Suprapubic skin (tissue), 4 donors: ENCODE measurements at regions not wholly inside any gene's neighbourhood (a gene's known extent, or its start where the extent isn't known, plus 50 kb on each side); places are given as distances from the start of the nearest gene placed in this dataset.
"Not testable (repeated sequence)": the region's sequence is repeated elsewhere in the genome, so short reads cannot be mapped to it uniquely, and the experiment has no call there.

Source experiments
- DNase-seq, 2 donors: peaks; one replicate each; pipeline ENCODE4 v3.0.0-alpha.2; 2019; ENCODE audit warnings: low spot score in 2 of 2
- H3K27ac ChIP-seq: fragments of 200-600 bp; sonication (generic); one replicate; pipeline ENCODE4 v1.5.1; 2019
- H3K27me3 ChIP-seq: fragments of 200-600 bp; sonication (generic); one replicate; pipeline ENCODE4 v1.5.1; 2019
- H3K36me3 ChIP-seq: fragments of 200-600 bp; sonication (generic); one replicate; pipeline ENCODE4 v1.5.1; 2019
- H3K4me1 ChIP-seq: fragments of 200-600 bp; sonication (generic); one replicate; pipeline ENCODE4 v1.5.1; 2019
- H3K4me3 ChIP-seq: fragments of 200-600 bp; sonication (generic); one replicate; pipeline ENCODE4 v1.5.1; 2019; ENCODE audit warnings: mild to moderate bottlenecking
- H3K9me3 ChIP-seq: fragments of 200-600 bp; sonication (generic); one replicate; pipeline ENCODE4 v1.5.1; 2019
- EP300 ChIP-seq: sonication (generic); formaldehyde crosslinking; IDR thresholded peaks from one replicate; pipeline ENCODE4 v1.6.1; 2017; ENCODE audit warnings: antibody characterized with exemption
- POLR2A ChIP-seq, 2 donors: fragments of 450-650 bp; IDR thresholded peaks; one replicate each; pipeline ENCODE4 v1.6.1; 2017; ENCODE audit warnings: antibody characterized with exemption in 2 of 2, mild to moderate bottlenecking in 2 of 2, moderate library complexity in 2 of 2
- POLR2AphosphoS5 ChIP-seq, 3 donors: sonication (generic); formaldehyde crosslinking; IDR thresholded peaks; one replicate each; pipeline ENCODE4 v1.6.1; 2017; ENCODE audit warnings: antibody characterized with exemption in 3 of 3
- WGBS: methylation state at CpG from one replicate; pipeline ENCODE4 v1.1.5; 2018; 5-methylcytosine and 5-hydroxymethylcytosine counted together
- TF ChIP-seq, protein P1 (sequence below), 2 donors: fragments of 200-600 bp in 1 of 2; fragments of 450-650 bp in 1 of 2; sonication (generic) in 1 of 2; IDR thresholded peaks; one replicate each; pipeline ENCODE4 v1.5.1; 2016 to 2019; ENCODE audit warnings: antibody characterized with exemption in 2 of 2, mild to moderate bottlenecking in 1 of 2, moderate library complexity in 1 of 2

DNA sequence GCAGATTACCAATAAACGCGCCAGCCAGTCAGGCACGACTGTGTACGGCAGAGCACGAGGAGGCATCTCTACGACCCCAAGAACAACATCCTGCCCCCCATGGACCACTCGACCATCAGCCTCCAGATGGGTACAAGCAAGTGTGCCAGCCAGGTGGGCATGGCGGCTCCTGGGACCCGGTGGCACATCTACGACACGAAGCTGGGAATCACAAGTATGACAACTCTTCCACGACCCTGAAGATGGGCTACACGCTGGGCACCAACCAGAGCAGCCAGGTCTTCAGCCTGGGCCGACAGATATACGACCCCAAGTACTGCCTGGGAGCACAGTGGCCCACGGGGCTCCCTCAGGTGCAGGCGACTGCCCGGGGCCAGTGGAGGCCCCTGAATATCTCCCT lies 217.6 kb downstream of the POTED start:
- WGBS: 84% methylated on average over 10 of the region's 18 CpGs
- DNase-seq: no peak
- H3K9me3 ChIP-seq: no peaks in the 10 kb centered on the region
- H3K4me3 ChIP-seq: no peak overlapping the region
- TF ChIP-seq, protein P1, sequence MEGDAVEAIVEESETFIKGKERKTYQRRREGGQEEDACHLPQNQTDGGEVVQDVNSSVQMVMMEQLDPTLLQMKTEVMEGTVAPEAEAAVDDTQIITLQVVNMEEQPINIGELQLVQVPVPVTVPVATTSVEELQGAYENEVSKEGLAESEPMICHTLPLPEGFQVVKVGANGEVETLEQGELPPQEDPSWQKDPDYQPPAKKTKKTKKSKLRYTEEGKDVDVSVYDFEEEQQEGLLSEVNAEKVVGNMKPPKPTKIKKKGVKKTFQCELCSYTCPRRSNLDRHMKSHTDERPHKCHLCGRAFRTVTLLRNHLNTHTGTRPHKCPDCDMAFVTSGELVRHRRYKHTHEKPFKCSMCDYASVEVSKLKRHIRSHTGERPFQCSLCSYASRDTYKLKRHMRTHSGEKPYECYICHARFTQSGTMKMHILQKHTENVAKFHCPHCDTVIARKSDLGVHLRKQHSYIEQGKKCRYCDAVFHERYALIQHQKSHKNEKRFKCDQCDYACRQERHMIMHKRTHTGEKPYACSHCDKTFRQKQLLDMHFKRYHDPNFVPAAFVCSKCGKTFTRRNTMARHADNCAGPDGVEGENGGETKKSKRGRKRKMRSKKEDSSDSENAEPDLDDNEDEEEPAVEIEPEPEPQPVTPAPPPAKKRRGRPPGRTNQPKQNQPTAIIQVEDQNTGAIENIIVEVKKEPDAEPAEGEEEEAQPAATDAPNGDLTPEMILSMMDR (IDR thresholded peaks at IDR 0.05): no peak
- no peak for TF ChIP-seq POLR2A (IDR thresholded peaks at IDR 0.05)
- no peak for TF ChIP-seq POLR2AphosphoS5 (IDR thresholded peaks at IDR 0.05)
- no peak for TF ChIP-seq EP300
- no peaks in the 10 kb centered on the region for H3K27me3 ChIP-seq
- no peak overlapping the region for H3K27ac ChIP-seq
- H3K36me3 ChIP-seq: no peaks in the 10 kb centered on the region
- H3K4me1 ChIP-seq: no peaks in the 10 kb centered on the region

- not testable (repeated sequence) for H3K4me3 ChIP-seq, H3K4me1 ChIP-seq, H3K9me3 ChIP-seq, H3K27ac ChIP-seq, H3K36me3 ChIP-seq, DNase-seq, H3K27me3 ChIP-seq
- WGBS: 86% methylated on average over 15 of the region's 15 CpGs
Observed at GRCh38 chr21:13826511-13826910, 216.9 kb downstream of the POTED start.

DNA sequence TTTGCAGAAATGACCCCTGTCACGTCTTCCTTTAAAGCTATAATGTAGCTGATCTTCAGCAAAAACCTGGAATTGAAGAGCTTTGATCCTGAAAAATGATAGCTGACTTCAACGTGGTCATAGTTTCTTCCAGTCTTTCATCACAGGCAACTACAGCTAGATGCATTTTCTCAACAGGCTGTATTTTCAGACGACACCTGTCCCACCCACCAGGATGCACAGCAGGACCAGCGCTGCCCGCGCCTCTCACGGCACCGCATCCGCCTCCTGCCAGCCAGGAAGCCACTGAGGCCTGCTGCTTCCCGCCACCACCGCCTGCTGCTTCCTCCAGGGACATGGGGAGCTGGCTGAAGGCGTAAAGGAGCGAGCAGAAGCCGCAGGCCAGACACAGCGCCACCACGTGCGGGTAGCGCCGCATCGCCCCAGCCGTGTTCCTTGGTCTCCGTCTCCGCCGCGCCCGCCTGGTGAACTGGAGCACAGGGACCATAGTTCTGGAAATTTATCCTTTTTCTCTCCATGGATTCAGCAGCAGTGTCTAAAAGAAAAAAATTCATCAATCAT lies 215.7 kb downstream of the POTED start:
- not testable (repeated sequence) for H3K4me3 ChIP-seq, H3K27ac ChIP-seq, H3K36me3 ChIP-seq, H3K27me3 ChIP-seq, H3K4me1 ChIP-seq, DNase-seq, H3K9me3 ChIP-seq
- WGBS: 71% methylated on average over 10 of the region's 26 CpGs

GRCh38 chr21:13820286-13820685 lies 210.7 kb downstream of the POTED start:
- not testable (repeated sequence) for H3K9me3 ChIP-seq, H3K27ac ChIP-seq, H3K4me1 ChIP-seq, H3K4me3 ChIP-seq, H3K36me3 ChIP-seq, H3K27me3 ChIP-seq, DNase-seq
- 55% methylated on average over 4 of the region's 4 CpGs for WGBS

- H3K27ac ChIP-seq, DNase-seq, H3K9me3 ChIP-seq, H3K36me3 ChIP-seq, H3K4me3 ChIP-seq, H3K4me1 ChIP-seq, H3K27me3 ChIP-seq: not testable (repeated sequence)
- 73% methylated on average over 2 of the region's 2 CpGs for WGBS
Observed at GRCh38 chr21:13812191-13812590, 202.6 kb downstream of the POTED start.

- H3K27me3 ChIP-seq, H3K4me3 ChIP-seq, H3K36me3 ChIP-seq, H3K27ac ChIP-seq, DNase-seq, H3K9me3 ChIP-seq, H3K4me1 ChIP-seq: not testable (repeated sequence)
Observed at GRCh38 chr21:13810559-13810958, 201.0 kb downstream of the POTED start.

GRCh38 chr21:13806444-13806843 lies 196.9 kb downstream of the POTED start:
- not testable (repeated sequence) for H3K4me3 ChIP-seq, H3K27ac ChIP-seq, DNase-seq, H3K9me3 ChIP-seq, H3K4me1 ChIP-seq, H3K36me3 ChIP-seq, H3K27me3 ChIP-seq
- WGBS: 53% methylated on average over 3 of the region's 7 CpGs

- not testable (repeated sequence) for H3K4me3 ChIP-seq, H3K27me3 ChIP-seq, H3K27ac ChIP-seq, DNase-seq, H3K9me3 ChIP-seq, H3K36me3 ChIP-seq, H3K4me1 ChIP-seq
- WGBS: 87% methylated on average over 7 of the region's 7 CpGs
Observed at GRCh38 chr21:13802757-13803156, 193.2 kb downstream of the POTED start.
